HFFc6 (cell line): ENCODE measurements at regions not wholly inside any gene's neighbourhood (a gene's known extent, or its start where the extent isn't known, plus 50 kb on each side); places are given as distances from the start of the nearest gene placed in this dataset.

Source experiments
- DNase-seq: peaks from one replicate; pipeline ENCODE4 v3.0.0-alpha.2; 2018
- H3K27ac Mint-ChIP-seq: 2 replicates; pipeline ENCODE4 v1.8.0; 2020; ENCODE audit warnings: mild to moderate bottlenecking, mixed read lengths
- H3K27me3 Mint-ChIP-seq: 2 replicates; pipeline ENCODE4 v1.8.0; 2021; ENCODE audit warnings: mild to moderate bottlenecking, moderate library complexity, mixed read lengths; ENCODE audit not compliant: insufficient read depth
- H3K36me3 Mint-ChIP-seq: 2 replicates; pipeline ENCODE4 v1.8.0; 2021; ENCODE audit warnings: low read depth, mixed read lengths
- H3K4me1 Mint-ChIP-seq: 2 replicates; pipeline ENCODE4 v1.8.0; 2020; ENCODE audit warnings: low read depth, mixed read lengths
- H3K4me3 Mint-ChIP-seq: 2 replicates; pipeline ENCODE4 v1.8.0; 2020; ENCODE audit warnings: mild to moderate bottlenecking, moderate library complexity, mixed read lengths
- H3K9me3 Mint-ChIP-seq: 2 replicates; pipeline ENCODE4 v1.8.0; 2020; ENCODE audit warnings: mild to moderate bottlenecking, mixed read lengths
- CTCF ChIP-seq: fragments of 200-600 bp; sonication (generic); IDR thresholded peaks from 2 replicates; pipeline ENCODE4 v1.5.0; 2021; ENCODE audit warnings: antibody characterized with exemption, mild to moderate bottlenecking

- Mint-ChIP-seq H3K4me3 (no peak overlapping the region), H3K36me3 (no peaks in the 10 kb centered on the region), H3K27me3 (no peaks in the 10 kb centered on the region), H3K9me3 (no peaks in the 10 kb centered on the region), H3K27ac (no peak overlapping the region), H3K4me1 (no peaks in the 10 kb centered on the region)
- no peak for DNase-seq
- no peak for TF ChIP-seq CTCF
These were observed 107.6 kb upstream of the PLCXD3 start for GRCh38 chr5:41617843-41618515.

GRCh38 chr5:41610386-41610785 lies 100.0 kb upstream of the PLCXD3 start:
- H3K9me3 Mint-ChIP-seq: no peaks in the 10 kb centered on the region
- no peak overlapping the region for H3K27ac Mint-ChIP-seq
- H3K4me1 Mint-ChIP-seq: no peaks in the 10 kb centered on the region
- DNase-seq: no peak
- no peak overlapping the region for H3K4me3 Mint-ChIP-seq
- H3K36me3 Mint-ChIP-seq: no peaks in the 10 kb centered on the region
- TF ChIP-seq CTCF: no peak
- H3K27me3 Mint-ChIP-seq: peaks cover 11% of the 10 kb centered on the region

- DNase-seq: no peak
- no peak overlapping the region for H3K27ac Mint-ChIP-seq
- no peaks in the 10 kb centered on the region for H3K36me3 Mint-ChIP-seq
- H3K9me3 Mint-ChIP-seq: peaks cover 3% of the 10 kb centered on the region; the same call in 1 of the 2 replicates
- H3K4me3 Mint-ChIP-seq: no peak overlapping the region
- no peak for TF ChIP-seq CTCF
- H3K27me3 Mint-ChIP-seq: peaks cover 5% of the 10 kb centered on the region
- no peaks in the 10 kb centered on the region for H3K4me1 Mint-ChIP-seq
These were observed 90.3 kb upstream of the PLCXD3 start for GRCh38 chr5:41600731-41601130.

GRCh38 chr5:41598011-41598410 lies 87.6 kb upstream of the PLCXD3 start:
- H3K4me1 Mint-ChIP-seq: no peaks in the 10 kb centered on the region
- H3K27ac Mint-ChIP-seq: no peak overlapping the region
- peaks cover 4% of the 10 kb centered on the region; the same call in 1 of the 2 replicates for H3K9me3 Mint-ChIP-seq
- H3K36me3 Mint-ChIP-seq: no peaks in the 10 kb centered on the region
- peak; percentile 44 for DNase-seq
- no peak for TF ChIP-seq CTCF
- H3K4me3 Mint-ChIP-seq: no peak overlapping the region
- H3K27me3 Mint-ChIP-seq: peaks cover 2% of the 10 kb centered on the region

GRCh38 chr5:41587668-41588067 lies 77.3 kb upstream of the PLCXD3 start:
- Mint-ChIP-seq H3K27me3 (peaks cover 1% of the 10 kb centered on the region), H3K27ac (no peak overlapping the region), H3K4me1 (no peaks in the 10 kb centered on the region), H3K9me3 (no peaks in the 10 kb centered on the region), H3K36me3 (no peaks in the 10 kb centered on the region), H3K4me3 (no peak overlapping the region)
- no peak for TF ChIP-seq CTCF
- no peak for DNase-seq
